Mesendoderm (in vitro differentiated cells): ENCODE measurements at regions not wholly inside any gene's neighbourhood (a gene's known extent, or its start where the extent isn't known, plus 50 kb on each side); places are given as distances from the start of the nearest gene placed in this dataset.

Source experiments
- DNase-seq: peaks from one replicate; pipeline ENCODE4 v3.0.0; 2013
- H2AK5ac ChIP-seq: 2 replicates; pipeline ENCODE4 v1.6.1; 2013; ENCODE audit warnings: low read length, inconsistent platforms
- H2BK120ac ChIP-seq: 2 replicates; pipeline ENCODE4 v1.6.1; 2013; ENCODE audit warnings: low read depth, mild to moderate bottlenecking, low read length, moderate library complexity, mixed read lengths
- H2BK15ac ChIP-seq: replicated peaks from 2 replicates; pipeline ENCODE4 v1.6.1; 2013; ENCODE audit warnings: low read depth, mild to moderate bottlenecking, moderate library complexity
- H2BK5ac ChIP-seq: 2 replicates; pipeline ENCODE4 v1.6.1; 2013; ENCODE audit warnings: low read length, inconsistent platforms
- H3K18ac ChIP-seq: 2 replicates; pipeline ENCODE4 v1.6.1; 2013; ENCODE audit warnings: mild to moderate bottlenecking, low read length, mixed read lengths
- H3K23ac ChIP-seq: one replicate; pipeline ENCODE4 v1.6.1; 2013; ENCODE audit warnings: low read length
- H3K27ac ChIP-seq: 2 replicates; pipeline ENCODE4 v1.5.1; 2013; ENCODE audit warnings: low read depth, mild to moderate bottlenecking, inconsistent platforms, low read length, moderate library complexity
- H3K27me3 ChIP-seq: 2 replicates; pipeline ENCODE4 v1.6.1; 2013; ENCODE audit warnings: low read length, control low read depth, mild to moderate bottlenecking, inconsistent platforms; ENCODE audit not compliant: insufficient read depth, poor library complexity
- H3K36me3 ChIP-seq: 2 replicates; pipeline ENCODE4 v1.6.1; 2013; ENCODE audit warnings: low read length, inconsistent platforms; ENCODE audit not compliant: control insufficient read depth, insufficient read depth
- H3K4ac ChIP-seq: one replicate; pipeline ENCODE4 v1.6.1; 2013; ENCODE audit warnings: low read depth, mild to moderate bottlenecking, low read length, moderate library complexity
- H3K4me1 ChIP-seq: 2 replicates; pipeline ENCODE4 v1.6.1; 2013; ENCODE audit warnings: low read depth, low read length, inconsistent platforms; ENCODE audit not compliant: control insufficient read depth
- H3K4me2 ChIP-seq: 2 replicates; pipeline ENCODE4 v1.6.1; 2013; ENCODE audit warnings: low read length
- H3K4me3 ChIP-seq: 2 replicates; pipeline ENCODE4 v1.5.1; 2013; ENCODE audit warnings: mild to moderate bottlenecking, low read length
- H3K56ac ChIP-seq: one replicate; pipeline ENCODE4 v1.6.1; 2013; ENCODE audit warnings: low read length
- H3K79me1 ChIP-seq: 2 replicates; pipeline ENCODE4 v1.6.1; 2013; ENCODE audit warnings: low read length, inconsistent platforms
- H3K79me2 ChIP-seq: 2 replicates; pipeline ENCODE4 v1.6.1; 2013; ENCODE audit warnings: mild to moderate bottlenecking, low read length; ENCODE audit not compliant: control insufficient read depth, insufficient read depth
- H3K9ac ChIP-seq: 2 replicates; pipeline ENCODE4 v1.6.1; 2013; ENCODE audit warnings: low read length, inconsistent platforms
- H4K5ac ChIP-seq: one replicate; pipeline ENCODE4 v1.6.1; 2013; ENCODE audit warnings: low read length
- H4K8ac ChIP-seq: one replicate; pipeline ENCODE4 v1.6.1; 2013; ENCODE audit warnings: low read depth, mild to moderate bottlenecking, control low read depth, low read length, moderate library complexity
- WGBS: extraction: QIAGEN DNeasy Blood & Tissue Kit; methylation state at CpG from one replicate; pipeline ENCODE4 v1.1.7; 2013; ENCODE audit warnings: low lambda C conversion rate, missing lambda C conversion rate; ENCODE audit not compliant: insufficient coverage; ENCODE audit errors: extremely low coverage; 5-methylcytosine and 5-hydroxymethylcytosine counted together

DNA sequence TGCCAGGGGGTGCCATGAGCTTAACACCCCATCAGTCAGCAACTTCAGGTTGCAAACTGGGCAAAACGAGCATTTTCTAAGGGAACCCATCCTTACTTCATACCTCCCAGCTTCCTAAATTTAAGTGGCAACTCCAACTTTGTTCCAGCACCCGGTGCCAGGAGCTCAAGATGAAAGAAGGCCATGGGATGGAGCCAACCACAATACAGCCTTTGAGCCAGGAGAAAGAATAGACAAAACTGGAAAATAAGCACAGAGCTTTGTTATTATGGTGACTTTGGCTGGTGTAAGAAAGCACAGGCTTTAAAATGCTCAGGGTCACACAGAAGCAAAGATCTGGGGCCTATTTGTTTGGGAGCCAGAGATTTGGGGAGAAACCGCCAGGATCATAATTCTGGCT lies 388.7 kb upstream of the MGMT start:
- H2AK5ac ChIP-seq = no peak overlapping the region
- no peak overlapping the region for H2BK15ac ChIP-seq
- no peak overlapping the region for H3K9ac ChIP-seq
- no peak overlapping the region for H3K4me3 ChIP-seq
- no peaks in the 10 kb centered on the region for H3K79me2 ChIP-seq
- no peaks in the 10 kb centered on the region for H3K27me3 ChIP-seq
- no peaks in the 10 kb centered on the region for H3K36me3 ChIP-seq
- DNase-seq = no peak
- no peak overlapping the region for H4K8ac ChIP-seq
- no peak overlapping the region for H2BK5ac ChIP-seq
- H4K5ac ChIP-seq = no peak overlapping the region
- no peak overlapping the region for H2BK120ac ChIP-seq
- H3K23ac ChIP-seq = no peak overlapping the region
- H3K4me2 ChIP-seq = no peak overlapping the region
- H3K18ac ChIP-seq = no peak overlapping the region
- no peaks in the 10 kb centered on the region for H3K79me1 ChIP-seq
- H3K27ac ChIP-seq = no peak overlapping the region
- WGBS = no CpG with 5 or more reads among the region's 3 CpGs
- no peaks in the 10 kb centered on the region for H3K4me1 ChIP-seq
- no peak overlapping the region for H3K56ac ChIP-seq
- no peak overlapping the region for H3K4ac ChIP-seq

- H3K4ac ChIP-seq = no peak overlapping the region
- no peaks in the 10 kb centered on the region for H3K79me2 ChIP-seq
- no peaks in the 10 kb centered on the region for H3K4me1 ChIP-seq
- no peaks in the 10 kb centered on the region for H3K27me3 ChIP-seq
- H4K8ac ChIP-seq = no peak overlapping the region
- H3K9ac ChIP-seq = no peak overlapping the region
- no peak overlapping the region for H3K27ac ChIP-seq
- no peak overlapping the region for H3K23ac ChIP-seq
- no CpG with 5 or more reads among the region's 7 CpGs for WGBS
- no peak overlapping the region for H3K56ac ChIP-seq
- no peak overlapping the region for H2BK120ac ChIP-seq
- H2AK5ac ChIP-seq = no peak overlapping the region
- no peak overlapping the region for H3K18ac ChIP-seq
- H3K36me3 ChIP-seq = no peaks in the 10 kb centered on the region
- no peak overlapping the region for H3K4me2 ChIP-seq
- H4K5ac ChIP-seq = no peak overlapping the region
- no peaks in the 10 kb centered on the region for H3K79me1 ChIP-seq
- DNase-seq = no peak
- H3K4me3 ChIP-seq = no peak overlapping the region
- no peak overlapping the region for H2BK15ac ChIP-seq
- no peak overlapping the region for H2BK5ac ChIP-seq
Measured at GRCh38 chr10:129078746-129079145, 388.3 kb upstream of the MGMT start.

DNA sequence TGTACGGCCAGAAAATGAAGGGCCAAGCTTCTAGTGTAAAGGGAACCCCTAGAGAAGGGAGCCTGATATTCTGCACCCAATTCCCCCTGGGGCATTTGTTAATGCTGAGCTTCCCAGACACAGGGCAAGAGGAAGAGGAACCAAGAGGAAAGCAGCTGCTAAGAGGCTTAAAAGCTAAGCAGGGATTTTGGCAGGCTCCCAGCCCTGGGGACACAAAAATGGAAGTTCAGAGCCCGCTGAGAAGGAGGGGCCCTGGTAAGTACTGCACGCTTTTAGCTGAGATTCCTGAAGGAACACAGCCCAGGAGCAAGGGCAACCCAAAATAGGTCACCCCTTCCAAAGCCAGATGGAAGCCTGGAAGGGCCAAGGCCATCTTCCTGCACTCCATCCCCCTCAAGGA lies 387.3 kb upstream of the MGMT start:
- Histone ChIP-seq H4K5ac (no peak overlapping the region), H3K18ac (no peak overlapping the region), H3K4me2 (no peak overlapping the region), H3K27ac (no peak overlapping the region), H3K4ac (no peak overlapping the region), H3K9ac (no peak overlapping the region), H2BK120ac (no peak overlapping the region), H3K23ac (no peak overlapping the region), H3K4me3 (no peak overlapping the region), H3K56ac (no peak overlapping the region), H2BK15ac (no peak overlapping the region), H2BK5ac (no peak overlapping the region), H3K36me3 (no peaks in the 10 kb centered on the region), H3K79me1 (no peaks in the 10 kb centered on the region), H3K27me3 (no peaks in the 10 kb centered on the region), H2AK5ac (no peak overlapping the region), H3K4me1 (no peaks in the 10 kb centered on the region), H4K8ac (no peak overlapping the region), H3K79me2 (no peaks in the 10 kb centered on the region)
- DNase-seq = no peak
- no CpG with 5 or more reads among the region's 3 CpGs for WGBS

DNA sequence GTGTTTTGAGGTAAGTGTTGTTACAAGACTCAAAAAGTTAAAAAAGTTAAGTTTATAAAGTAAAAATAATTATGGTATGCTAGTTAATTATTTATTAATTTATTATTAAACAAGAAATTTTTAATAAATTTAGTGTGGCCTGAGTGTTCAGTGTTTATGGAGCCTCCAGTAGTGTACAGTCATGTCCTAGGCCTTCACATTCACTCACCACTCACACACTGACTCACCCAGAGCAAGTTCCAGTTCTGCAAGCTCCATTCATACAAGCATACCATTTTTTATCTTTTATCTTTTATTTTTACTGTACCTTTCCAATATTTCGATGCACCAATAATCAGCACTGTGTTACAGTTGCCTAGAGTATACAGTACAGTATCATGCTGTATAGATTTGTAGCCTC lies 381.2 kb upstream of the MGMT start:
- no peak overlapping the region for H4K8ac ChIP-seq
- no peaks in the 10 kb centered on the region for H3K4me1 ChIP-seq
- no peak overlapping the region for H3K27ac ChIP-seq
- no peak overlapping the region for H2BK120ac ChIP-seq
- no peak overlapping the region for H3K56ac ChIP-seq
- no peaks in the 10 kb centered on the region for H3K36me3 ChIP-seq
- H2BK5ac ChIP-seq = no peak overlapping the region
- WGBS = no CpG with 5 or more reads among the region's 1 CpG
- H2BK15ac ChIP-seq = no peak overlapping the region
- H3K23ac ChIP-seq = no peak overlapping the region
- no peak overlapping the region for H3K4ac ChIP-seq
- no peak overlapping the region for H3K4me3 ChIP-seq
- no peaks in the 10 kb centered on the region for H3K27me3 ChIP-seq
- no peak overlapping the region for H2AK5ac ChIP-seq
- no peak overlapping the region for H3K4me2 ChIP-seq
- H3K18ac ChIP-seq = no peak overlapping the region
- no peaks in the 10 kb centered on the region for H3K79me1 ChIP-seq
- no peak overlapping the region for H4K5ac ChIP-seq
- H3K79me2 ChIP-seq = no peaks in the 10 kb centered on the region
- H3K9ac ChIP-seq = no peak overlapping the region
- no peak for DNase-seq

DNA sequence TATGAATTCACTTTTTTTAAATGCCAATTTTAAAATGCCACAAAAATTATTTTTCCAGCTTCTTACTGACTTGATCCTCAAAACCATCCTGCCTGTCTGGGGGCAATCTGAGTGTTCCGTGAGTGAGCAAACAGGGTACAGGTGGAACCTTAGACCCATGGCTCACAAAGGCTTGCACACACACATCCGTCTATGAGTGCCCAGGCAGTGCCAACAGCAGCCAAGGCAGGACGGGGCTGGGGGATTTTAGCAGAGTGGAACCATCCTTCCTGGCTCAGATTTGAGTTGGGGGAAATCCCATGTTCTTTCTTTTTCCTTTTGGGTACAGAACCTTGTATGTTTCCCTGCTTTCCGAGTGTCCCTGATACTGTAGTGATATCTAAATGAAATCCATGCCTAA lies 377.7 kb upstream of the MGMT start:
- no peak overlapping the region for H4K5ac ChIP-seq
- H3K27me3 ChIP-seq = no peaks in the 10 kb centered on the region
- no peak overlapping the region for H3K18ac ChIP-seq
- no peak for DNase-seq
- no peak overlapping the region for H3K4me2 ChIP-seq
- no peak overlapping the region for H2BK5ac ChIP-seq
- H3K9ac ChIP-seq = no peak overlapping the region
- H3K4ac ChIP-seq = no peak overlapping the region
- H2BK120ac ChIP-seq = no peak overlapping the region
- no peak overlapping the region for H4K8ac ChIP-seq
- H3K36me3 ChIP-seq = no peaks in the 10 kb centered on the region
- H3K27ac ChIP-seq = no peak overlapping the region
- no CpG with 5 or more reads among the region's 4 CpGs for WGBS
- H2BK15ac ChIP-seq = no peak overlapping the region
- H3K79me1 ChIP-seq = no peaks in the 10 kb centered on the region
- no peak overlapping the region for H2AK5ac ChIP-seq
- H3K56ac ChIP-seq = no peak overlapping the region
- no peak overlapping the region for H3K4me3 ChIP-seq
- no peaks in the 10 kb centered on the region for H3K79me2 ChIP-seq
- no peaks in the 10 kb centered on the region for H3K4me1 ChIP-seq
- H3K23ac ChIP-seq = no peak overlapping the region

DNA sequence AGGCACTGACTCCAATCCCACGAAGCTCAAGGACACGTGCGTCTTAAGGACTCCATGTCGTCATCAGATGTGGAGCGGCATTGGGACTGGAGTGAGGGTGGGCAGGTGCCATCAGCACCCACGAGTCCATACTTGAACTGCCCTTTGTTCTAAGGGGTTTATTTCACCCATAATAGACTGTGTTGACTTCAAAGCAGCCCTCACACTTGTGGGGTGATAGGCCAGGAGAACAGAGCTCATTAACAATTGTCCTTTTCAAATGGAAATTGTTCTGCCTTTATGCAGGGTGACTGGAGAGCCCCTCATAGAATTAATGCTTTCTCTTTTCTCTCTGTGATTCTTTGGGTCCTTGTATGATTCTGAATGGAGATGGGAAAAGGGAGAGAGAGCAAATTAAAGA lies 376.9 kb upstream of the MGMT start:
- Histone ChIP-seq H2BK5ac (no peak overlapping the region), H3K4me2 (no peak overlapping the region), H3K4ac (no peak overlapping the region), H3K79me1 (no peaks in the 10 kb centered on the region), H3K4me1 (no peaks in the 10 kb centered on the region), H2AK5ac (no peak overlapping the region), H2BK15ac (no peak overlapping the region), H3K56ac (no peak overlapping the region), H3K27ac (no peak overlapping the region), H4K8ac (no peak overlapping the region), H3K23ac (no peak overlapping the region), H3K9ac (no peak overlapping the region), H3K36me3 (no peaks in the 10 kb centered on the region), H3K18ac (no peak overlapping the region), H3K79me2 (no peaks in the 10 kb centered on the region), H3K27me3 (no peaks in the 10 kb centered on the region), H3K4me3 (no peak overlapping the region), H4K5ac (no peak overlapping the region), H2BK120ac (no peak overlapping the region)
- DNase-seq = no peak
- no CpG with 5 or more reads among the region's 6 CpGs for WGBS
